Prostate gland (tissue), 2 donors: ENCODE measurements at regions not wholly inside any gene's neighbourhood (a gene's known extent, or its start where the extent isn't known, plus 50 kb on each side); places are given as distances from the start of the nearest gene placed in this dataset.

Experiments used
- DNase-seq: peaks from one replicate; pipeline ENCODE4 v3.0.0-alpha.2; 2019; ENCODE audit warnings: low spot score
- H3K27ac ChIP-seq, 2 donors: fragments of 200-600 bp; sonication (generic); 2 replicates each; pipeline ENCODE4 v1.5.1; 2017 to 2019
- H3K27me3 ChIP-seq: fragments of 200-600 bp; sonication (generic); replicated peaks from 2 replicates; pipeline ENCODE4 v1.5.1; 2019; ENCODE audit not compliant: insufficient read depth
- H3K36me3 ChIP-seq, 2 donors: fragments of 200-600 bp; sonication (generic); 1 replicate in 1 of 2; 2 replicates in 1 of 2; pipeline versions ENCODE4 v1.5.1 to v1.8.1; 2017 to 2019
- H3K4me1 ChIP-seq: fragments of 200-600 bp; sonication (generic); replicated peaks from 2 replicates; pipeline ENCODE4 v1.5.1; 2019
- H3K4me3 ChIP-seq, 2 donors: fragments of 200-600 bp; sonication (generic); 2 replicates each; pipeline ENCODE4 v1.5.1; 2017 to 2019
- H3K9me3 ChIP-seq: fragments of 200-600 bp; sonication (generic); 2 replicates; pipeline ENCODE4 v1.5.1; 2017
- CTCF ChIP-seq, 4 experiments: fragments of 200-600 bp in 2 of 4; fragments of 450-650 bp in 2 of 4; sonication (generic) in 2 of 4; IDR thresholded peaks; 1 replicate in 3 of 4; 2 replicates in 1 of 4; pipeline ENCODE4 v1.5.1; 2016 to 2019; ENCODE audit warnings: antibody characterized with exemption in 4 of 4, mild to moderate bottlenecking in 2 of 4, moderate library complexity in 2 of 4
- POLR2A ChIP-seq: fragments of 450-650 bp; IDR thresholded peaks from one replicate; pipeline ENCODE4 v1.6.1; 2016; ENCODE audit warnings: antibody characterized with exemption, mild to moderate bottlenecking
- POLR2AphosphoS5 ChIP-seq: sonication (generic); formaldehyde crosslinking; IDR thresholded peaks from one replicate; pipeline ENCODE4 v1.6.1; 2017; ENCODE audit warnings: antibody characterized with exemption
- WGBS: methylation state at CpG from one replicate; pipeline ENCODE4 v1.1.5; 2018; 5-methylcytosine and 5-hydroxymethylcytosine counted together
- intact Hi-C: fragments of 100-400 bp; cut with DNase I; formaldehyde crosslinking; loops from one replicate; pipeline ENCODE4 v1.14.2; 2022

GRCh38 chr11:92580908-92581307 lies 356.3 kb downstream of the FAT3 start:
- H3K36me3 ChIP-seq = no peaks in the 10 kb centered on the region
- no peak overlapping the region for H3K27ac ChIP-seq
- TF ChIP-seq CTCF (IDR thresholded peaks at IDR 0.05) (no peak), POLR2A (no peak), POLR2AphosphoS5 (no peak)
- no peaks in the 10 kb centered on the region for H3K27me3 ChIP-seq
- no peak for DNase-seq
- H3K9me3 ChIP-seq = no peaks in the 10 kb centered on the region
- WGBS = 17% methylated on average over 1 of the region's 1 CpG
- no peak overlapping the region for H3K4me3 ChIP-seq
- no peaks in the 10 kb centered on the region for H3K4me1 ChIP-seq
- intact Hi-C loops = no loop called here

GRCh38 chr11:92588393-92588792 lies 363.8 kb downstream of the FAT3 start:
- Histone ChIP-seq H3K4me1 (no peaks in the 10 kb centered on the region), H3K27ac (no peak overlapping the region), H3K9me3 (no peaks in the 10 kb centered on the region), H3K36me3 (no peaks in the 10 kb centered on the region), H3K4me3 (no peak overlapping the region), H3K27me3 (no peaks in the 10 kb centered on the region)
- TF ChIP-seq POLR2AphosphoS5 = no peak
- TF ChIP-seq CTCF (IDR thresholded peaks at IDR 0.05) = no peak
- TF ChIP-seq POLR2A = no peak
- intact Hi-C loops = no loop called here
- DNase-seq = no peak

- no peaks in the 10 kb centered on the region for H3K27me3 ChIP-seq
- intact Hi-C loops = no loop called here
- H3K4me1 ChIP-seq = no peaks in the 10 kb centered on the region
- H3K9me3 ChIP-seq = no peaks in the 10 kb centered on the region
- DNase-seq = no peak
- no peak for TF ChIP-seq POLR2AphosphoS5
- TF ChIP-seq POLR2A = no peak
- TF ChIP-seq CTCF (IDR thresholded peaks at IDR 0.05) = no peak
- no peaks in the 10 kb centered on the region for H3K36me3 ChIP-seq
- H3K27ac ChIP-seq = no peak overlapping the region
- H3K4me3 ChIP-seq = no peak overlapping the region
- 96% methylated on average over 3 of the region's 3 CpGs for WGBS
Measured at GRCh38 chr11:92589512-92589911, 364.9 kb downstream of the FAT3 start.

- 65% methylated on average over 2 of the region's 2 CpGs for WGBS
- DNase-seq = no peak
Measured at GRCh38 chr11:92591521-92591920, 366.9 kb downstream of the FAT3 start.

GRCh38 chr11:92594251-92594650 lies 369.6 kb downstream of the FAT3 start:
- no peaks in the 10 kb centered on the region for H3K4me1 ChIP-seq
- intact Hi-C loops = no loop called here
- TF ChIP-seq POLR2AphosphoS5 = no peak
- no peak for TF ChIP-seq POLR2A
- no peak for TF ChIP-seq CTCF (IDR thresholded peaks at IDR 0.05)
- no peak overlapping the region for H3K27ac ChIP-seq
- H3K27me3 ChIP-seq = no peaks in the 10 kb centered on the region
- no peak overlapping the region for H3K4me3 ChIP-seq
- no peak for DNase-seq
- H3K36me3 ChIP-seq = no peaks in the 10 kb centered on the region
- no peaks in the 10 kb centered on the region for H3K9me3 ChIP-seq

More at GRCh38 chr11:92591521-92591920, 366.9 kb downstream of the FAT3 start:
- H3K4me1 ChIP-seq = no peaks in the 10 kb centered on the region
- no peak overlapping the region for H3K4me3 ChIP-seq
- intact Hi-C loops = no loop called here
- no peaks in the 10 kb centered on the region for H3K9me3 ChIP-seq
- H3K27ac ChIP-seq = no peak overlapping the region
- no peaks in the 10 kb centered on the region for H3K27me3 ChIP-seq
- H3K36me3 ChIP-seq = no peaks in the 10 kb centered on the region
- TF ChIP-seq POLR2AphosphoS5 = no peak
- TF ChIP-seq POLR2A = no peak
- TF ChIP-seq CTCF (IDR thresholded peaks at IDR 0.05) = no peak
